CD14-positive monocyte (primary cell): ENCODE measurements at regions not wholly inside any gene's neighbourhood (a gene's known extent, or its start where the extent isn't known, plus 50 kb on each side); places are given as distances from the start of the nearest gene placed in this dataset.

Experiments
- DNase-seq, 3 donors: peaks; one replicate each; pipeline ENCODE4 v3.0.0-alpha.2; 2011 to 2022
- H2AFZ ChIP-seq: 2 replicates; pipeline ENCODE4 v1.6.0; 2012; ENCODE audit warnings: mild to moderate bottlenecking, low read depth, low read length, inconsistent platforms; ENCODE audit not compliant: insufficient read depth, poor library complexity, severe bottlenecking
- H3K27ac ChIP-seq, 2 donors: 1 replicate in 1 of 2; 2 replicates in 1 of 2; pipeline ENCODE4 v1.5.1; 2012 to 2013; ENCODE audit warnings: low read length in 2 of 2, control low read depth in 1 of 2, inconsistent platforms in 1 of 2, low read depth in 1 of 2, mild to moderate bottlenecking in 1 of 2
- H3K27me3 ChIP-seq, 2 donors: one replicate each; pipeline versions ENCODE4 v1.6.0 to v1.6.1; 2011 to 2013; ENCODE audit warnings: low read length in 2 of 2; ENCODE audit not compliant: control insufficient read depth in 2 of 2, insufficient read depth in 2 of 2
- H3K36me3 ChIP-seq, 2 donors: replicated peaks in 1 of 2; 1 replicate in 1 of 2; 2 replicates in 1 of 2; pipeline versions ENCODE4 v1.5.1 to v1.6.1; 2012 to 2013; ENCODE audit warnings: low read length in 2 of 2, control low read depth in 1 of 2, inconsistent platforms in 1 of 2, mild to moderate bottlenecking in 1 of 2; ENCODE audit not compliant: insufficient read depth in 2 of 2, control insufficient read depth in 1 of 2
- H3K4me1 ChIP-seq, 2 donors: 1 replicate in 1 of 2; 2 replicates in 1 of 2; pipeline versions ENCODE4 v1.5.1 to v1.6.1; 2012 to 2013; ENCODE audit warnings: low read length in 2 of 2, control low read depth in 1 of 2, inconsistent platforms in 1 of 2, mild to moderate bottlenecking in 1 of 2, moderate library complexity in 1 of 2; ENCODE audit not compliant: insufficient read depth in 2 of 2, control insufficient read depth in 1 of 2
- H3K4me2 ChIP-seq: replicated peaks from 2 replicates; pipeline ENCODE3; 2012; ENCODE audit warnings: low read length, moderate library complexity, mild to moderate bottlenecking; ENCODE audit not compliant: poor library complexity, severe bottlenecking; ENCODE audit errors: extremely low read depth
- H3K4me3 ChIP-seq, 3 experiments: fragments of 200-600 bp in 1 of 3; sonication (generic) in 1 of 3; replicated peaks in 1 of 3; 1 replicate in 2 of 3; 2 replicates in 1 of 3; pipeline ENCODE4 v1.5.1; 2011 to 2013; ENCODE audit warnings: low read length in 3 of 3, mild to moderate bottlenecking in 3 of 3, control low read depth in 2 of 3, low read depth in 2 of 3, inconsistent platforms in 1 of 3, moderate library complexity in 1 of 3
- H3K79me2 ChIP-seq: 2 replicates; pipeline ENCODE4 v1.6.0; 2012; ENCODE audit warnings: mild to moderate bottlenecking, control low read depth, inconsistent platforms, low read length, moderate library complexity; ENCODE audit not compliant: insufficient read depth
- H3K9ac ChIP-seq: 2 replicates; pipeline ENCODE4 v1.6.0; 2017; ENCODE audit warnings: low read length, mild to moderate bottlenecking; ENCODE audit not compliant: insufficient read depth, poor library complexity, severe bottlenecking
- H3K9me3 ChIP-seq, 2 donors: replicated peaks in 1 of 2; 1 replicate in 1 of 2; 2 replicates in 1 of 2; pipeline versions ENCODE4 v1.5.1 to v1.6.1; 2012 to 2013; ENCODE audit warnings: low read length in 2 of 2, control low read depth in 1 of 2; ENCODE audit not compliant: control insufficient read depth in 1 of 2, insufficient read depth in 1 of 2
- H4K20me1 ChIP-seq: 2 replicates; pipeline ENCODE4 v1.6.0; 2012; ENCODE audit warnings: mild to moderate bottlenecking, low read length, control low read depth, moderate library complexity; ENCODE audit not compliant: insufficient read depth
- H3K27ac Mint-ChIP-seq, 7 donors: one replicate each; pipeline ENCODE4 v1.8.0; 2020; ENCODE audit warnings: mild to moderate bottlenecking in 7 of 7, mixed read lengths in 7 of 7, moderate library complexity in 6 of 7, inconsistent platforms in 2 of 7
- H3K27me3 Mint-ChIP-seq, 3 donors: one replicate each; pipeline ENCODE4 v1.8.0; 2021 to 2022; ENCODE audit warnings: low read depth in 3 of 3, mild to moderate bottlenecking in 3 of 3, mixed read lengths in 3 of 3, moderate library complexity in 3 of 3, inconsistent platforms in 1 of 3
- H3K36me3 Mint-ChIP-seq, 2 donors: one replicate each; pipeline ENCODE4 v1.8.0; 2020; ENCODE audit warnings: mixed read lengths in 2 of 2, inconsistent platforms in 1 of 2, mild to moderate bottlenecking in 1 of 2
- H3K4me1 Mint-ChIP-seq: one replicate; pipeline ENCODE4 v1.8.0; 2020; ENCODE audit warnings: mild to moderate bottlenecking, mixed read lengths
- H3K4me3 Mint-ChIP-seq, 2 donors: one replicate each; pipeline ENCODE4 v1.8.0; 2020; ENCODE audit warnings: mild to moderate bottlenecking in 2 of 2, mixed read lengths in 2 of 2, moderate library complexity in 1 of 2
- H3K9me3 Mint-ChIP-seq, 7 donors: one replicate each; pipeline ENCODE4 v1.8.0; 2020 to 2022; ENCODE audit warnings: mixed read lengths in 7 of 7, mild to moderate bottlenecking in 6 of 7, moderate library complexity in 6 of 7, inconsistent platforms in 2 of 7
- WGBS: methylation state at CpG from one replicate; pipeline ENCODE4 v1.1.5; 2013; ENCODE audit warnings: missing lambda C conversion rate; ENCODE audit not compliant: insufficient coverage; 5-methylcytosine and 5-hydroxymethylcytosine counted together
- intact Hi-C, 2 donors: fragments of 100-400 bp; cut with micrococcal nuclease; formaldehyde crosslinking; loops; one replicate each; pipeline versions ENCODE4 v1.15.0 to v1.15.1; 2023
- TF ChIP-seq, protein P1 (sequence below): fragments of 200-600 bp; IDR thresholded peaks from one replicate; pipeline ENCODE4 v1.8.0; 2022; ENCODE audit warnings: antibody characterized with exemption, mild to moderate bottlenecking

DNA sequence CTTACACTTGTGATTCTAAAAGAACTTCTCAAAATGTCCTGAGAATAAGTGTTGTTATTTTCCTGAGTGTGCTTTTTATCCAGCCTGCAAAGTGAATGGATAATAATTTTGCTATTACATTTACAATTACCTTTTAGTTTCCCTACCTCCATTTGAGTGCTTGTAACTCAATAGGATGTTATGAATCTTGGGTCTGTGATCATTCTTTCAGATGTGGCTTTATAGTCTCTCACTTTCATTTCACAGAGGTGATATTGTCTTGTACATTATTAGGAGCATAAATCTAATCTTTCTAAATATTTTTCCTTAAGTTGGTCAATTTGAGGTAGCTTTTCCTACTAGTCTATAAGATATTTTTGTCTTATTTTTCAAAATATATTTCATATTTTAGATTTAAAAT lies 386.3 kb upstream of the EPHA6 start:
- H2AFZ ChIP-seq, result no peak overlapping the region

DNA sequence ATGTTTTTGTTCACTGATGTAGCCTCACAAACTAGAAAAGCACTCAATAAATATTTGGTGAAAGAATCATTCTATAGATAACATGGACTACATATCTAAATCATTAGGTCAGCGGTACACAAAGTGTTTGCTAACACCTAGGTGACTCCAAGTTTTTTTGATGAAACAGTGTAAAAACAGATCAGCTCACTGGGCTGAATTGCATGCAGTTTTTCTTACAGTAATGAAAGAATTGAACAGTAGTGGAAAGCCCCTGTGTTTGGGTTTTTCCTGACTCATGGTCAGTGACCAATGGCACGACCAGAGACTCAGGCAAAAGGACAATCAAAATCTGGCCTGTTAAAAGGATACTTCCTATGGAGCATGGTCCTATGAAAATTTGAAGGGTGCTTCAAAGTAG lies 384.3 kb upstream of the EPHA6 start:
- H3K4me2 ChIP-seq, result no peak overlapping the region
- Mint-ChIP-seq H3K4me1 (no peaks in the 10 kb centered on the region), H3K27ac (no peak overlapping the region), H3K9me3 (peaks cover 0 to 3% (median 0%) of the 10 kb centered on the region in 7 donors), H3K36me3 (no peaks in the 10 kb centered on the region), H3K4me3 (no peak overlapping the region), H3K27me3 (no peaks in the 10 kb centered on the region)
- peaks cover 4 to 9% of the 10 kb centered on the region in 2 donors for H3K9me3 ChIP-seq
- no peak overlapping the region for H3K4me3 ChIP-seq
- 86% methylated on average over 1 of the region's 2 CpGs for WGBS
- no peaks in the 10 kb centered on the region for H3K79me2 ChIP-seq
- H3K9ac ChIP-seq, result no peak overlapping the region
- H3K4me1 ChIP-seq, result no peaks in the 10 kb centered on the region
- TF ChIP-seq, protein P1, sequence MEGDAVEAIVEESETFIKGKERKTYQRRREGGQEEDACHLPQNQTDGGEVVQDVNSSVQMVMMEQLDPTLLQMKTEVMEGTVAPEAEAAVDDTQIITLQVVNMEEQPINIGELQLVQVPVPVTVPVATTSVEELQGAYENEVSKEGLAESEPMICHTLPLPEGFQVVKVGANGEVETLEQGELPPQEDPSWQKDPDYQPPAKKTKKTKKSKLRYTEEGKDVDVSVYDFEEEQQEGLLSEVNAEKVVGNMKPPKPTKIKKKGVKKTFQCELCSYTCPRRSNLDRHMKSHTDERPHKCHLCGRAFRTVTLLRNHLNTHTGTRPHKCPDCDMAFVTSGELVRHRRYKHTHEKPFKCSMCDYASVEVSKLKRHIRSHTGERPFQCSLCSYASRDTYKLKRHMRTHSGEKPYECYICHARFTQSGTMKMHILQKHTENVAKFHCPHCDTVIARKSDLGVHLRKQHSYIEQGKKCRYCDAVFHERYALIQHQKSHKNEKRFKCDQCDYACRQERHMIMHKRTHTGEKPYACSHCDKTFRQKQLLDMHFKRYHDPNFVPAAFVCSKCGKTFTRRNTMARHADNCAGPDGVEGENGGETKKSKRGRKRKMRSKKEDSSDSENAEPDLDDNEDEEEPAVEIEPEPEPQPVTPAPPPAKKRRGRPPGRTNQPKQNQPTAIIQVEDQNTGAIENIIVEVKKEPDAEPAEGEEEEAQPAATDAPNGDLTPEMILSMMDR, result no peak
- H2AFZ ChIP-seq, result no peak overlapping the region
- no peak overlapping the region for H3K27ac ChIP-seq
- no peaks in the 10 kb centered on the region for H3K27me3 ChIP-seq
- H4K20me1 ChIP-seq, result no peaks in the 10 kb centered on the region
- H3K36me3 ChIP-seq, result no peaks in the 10 kb centered on the region
- DNase-seq, result no peak
- intact Hi-C loops, result no loop called here

More for the DNA sequence above, 386.3 kb upstream of the EPHA6 start:
- Mint-ChIP-seq H3K27me3 (no peaks in the 10 kb centered on the region), H3K9me3 (peaks cover 0 to 3% (median 0%) of the 10 kb centered on the region in 7 donors), H3K4me1 (no peaks in the 10 kb centered on the region), H3K36me3 (no peaks in the 10 kb centered on the region), H3K27ac (no peak overlapping the region), H3K4me3 (no peak overlapping the region)
- DNase-seq, result no peak
- Histone ChIP-seq H3K4me1 (no peaks in the 10 kb centered on the region), H3K36me3 (no peaks in the 10 kb centered on the region), H3K9me3 (peaks cover 4 to 9% of the 10 kb centered on the region in 2 donors), H3K4me3 (no peak overlapping the region), H4K20me1 (no peaks in the 10 kb centered on the region), H3K4me2 (no peak overlapping the region), H3K9ac (no peak overlapping the region), H3K27ac (no peak overlapping the region), H3K79me2 (no peaks in the 10 kb centered on the region), H3K27me3 (no peaks in the 10 kb centered on the region)
- intact Hi-C loops, result no loop called here
- TF ChIP-seq, protein P1, result no peak
